Activated CD8-positive, alpha-beta T cell treated with anti-CD3 and anti-CD28 coated beads for 36 hours (primary cell): ENCODE measurements at regions not wholly inside any gene's neighbourhood (a gene's known extent, or its start where the extent isn't known, plus 50 kb on each side); places are given as distances from the start of the nearest gene placed in this dataset.

Experiments used
- ATAC-seq: fragments of 200-7000 bp; cut with Tn5 transposase; one replicate; pipeline ENCODE4 v1.10.0; 2021; ENCODE audit warnings: mild to moderate bottlenecking, moderate library complexity
- CTCF ChIA-PET: fragments of 350-600 bp; sonication (Branson Sonifier 250); formaldehyde crosslinking; loops from one replicate; lab custom pipeline; 2021; ENCODE audit warnings: antibody characterized with exemption; lab: Charles Lee
- POLR2A ChIA-PET: fragments of 350-600 bp; sonication (Branson Sonifier 250); formaldehyde crosslinking; loops from one replicate; lab custom pipeline; 2021; ENCODE audit warnings: antibody characterized with exemption; lab: Charles Lee
- DNase-seq: peaks from one replicate; pipeline ENCODE4 v3.0.0-alpha.2; 2020
- H3K27ac Mint-ChIP-seq: one replicate; pipeline ENCODE4 v1.8.0; 2021; ENCODE audit warnings: mild to moderate bottlenecking, mixed read lengths
- H3K27me3 Mint-ChIP-seq: one replicate; pipeline ENCODE4 v1.8.0; 2021; ENCODE audit warnings: mixed read lengths
- H3K36me3 Mint-ChIP-seq: one replicate; pipeline ENCODE4 v1.8.0; 2021; ENCODE audit warnings: low read depth, mixed read lengths
- H3K4me1 Mint-ChIP-seq: one replicate; pipeline ENCODE4 v1.8.0; 2021; ENCODE audit warnings: low read depth, mixed read lengths
- H3K4me3 Mint-ChIP-seq: one replicate; pipeline ENCODE4 v1.8.0; 2021; ENCODE audit warnings: mild to moderate bottlenecking, moderate library complexity, mixed read lengths
- H3K9me3 Mint-ChIP-seq: one replicate; pipeline ENCODE4 v1.8.0; 2021; ENCODE audit warnings: mixed read lengths
- CTCF ChIP-seq: fragments of 200-600 bp; IDR thresholded peaks from one replicate; pipeline ENCODE4 v1.8.0; 2022; ENCODE audit warnings: antibody characterized with exemption, mild to moderate bottlenecking
- intact Hi-C: fragments of 100-400 bp; cut with micrococcal nuclease; formaldehyde crosslinking; loops from one replicate; pipeline ENCODE4 v1.10.0; 2022

- Mint-ChIP-seq H3K9me3 (no peaks in the 10 kb centered on the region), H3K4me1 (no peaks in the 10 kb centered on the region), H3K4me3 (no peak overlapping the region), H3K36me3 (no peaks in the 10 kb centered on the region), H3K27me3 (no peaks in the 10 kb centered on the region), H3K27ac (no peak overlapping the region)
- DNase-seq (no peak), ATAC-seq (no peak)
- no peak for TF ChIP-seq CTCF
- intact Hi-C loops, result no loop called here
- POLR2A ChIA-PET, result no interaction called here
- CTCF ChIA-PET, result no interaction called here
Measured at GRCh38 chr1:82221721-82222120, 421.0 kb downstream of the ADGRL2 start.

DNA sequence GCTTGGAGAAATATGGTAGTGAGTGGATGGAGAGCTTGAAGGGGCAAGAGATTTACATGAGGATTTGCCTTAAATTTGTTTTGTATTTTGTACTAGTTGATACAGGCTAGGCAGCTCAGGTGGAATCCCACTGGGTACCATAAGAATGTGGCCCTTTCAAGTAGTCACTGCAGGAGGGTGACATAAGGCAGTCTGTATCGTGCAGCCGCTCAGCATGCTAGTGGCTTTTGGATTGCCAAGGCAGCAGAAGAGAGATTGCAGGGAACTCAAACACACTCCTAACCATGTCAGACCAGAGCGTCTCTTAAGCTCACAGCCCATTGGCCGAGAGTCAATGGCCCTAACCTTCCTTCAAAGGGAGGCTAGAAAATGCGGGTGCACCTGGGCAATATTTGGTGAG lies 420.0 kb downstream of the ADGRL2 start:
- ATAC-seq (no peak), DNase-seq (no peak)
- CTCF ChIA-PET, result no interaction called here
- Mint-ChIP-seq H3K27me3 (no peaks in the 10 kb centered on the region), H3K36me3 (no peaks in the 10 kb centered on the region), H3K27ac (no peak overlapping the region), H3K4me1 (no peaks in the 10 kb centered on the region), H3K4me3 (no peak overlapping the region), H3K9me3 (no peaks in the 10 kb centered on the region)
- TF ChIP-seq CTCF, result no peak
- intact Hi-C loops, result no loop called here
- POLR2A ChIA-PET, result no interaction called here

- intact Hi-C loops, result no loop called here
- H3K4me1 Mint-ChIP-seq, result no peaks in the 10 kb centered on the region
- ChIA-PET POLR2A (no interaction called here), CTCF (no interaction called here)
- TF ChIP-seq CTCF, result no peak
- peaks cover 3% of the 10 kb centered on the region for H3K9me3 Mint-ChIP-seq
- no peaks in the 10 kb centered on the region for H3K27me3 Mint-ChIP-seq
- no peak for DNase-seq
- no peak for ATAC-seq
- no peak overlapping the region for H3K27ac Mint-ChIP-seq
- H3K36me3 Mint-ChIP-seq, result no peaks in the 10 kb centered on the region
- no peak overlapping the region for H3K4me3 Mint-ChIP-seq
Measured at GRCh38 chr1:82219841-82220240, 419.1 kb downstream of the ADGRL2 start.

DNA sequence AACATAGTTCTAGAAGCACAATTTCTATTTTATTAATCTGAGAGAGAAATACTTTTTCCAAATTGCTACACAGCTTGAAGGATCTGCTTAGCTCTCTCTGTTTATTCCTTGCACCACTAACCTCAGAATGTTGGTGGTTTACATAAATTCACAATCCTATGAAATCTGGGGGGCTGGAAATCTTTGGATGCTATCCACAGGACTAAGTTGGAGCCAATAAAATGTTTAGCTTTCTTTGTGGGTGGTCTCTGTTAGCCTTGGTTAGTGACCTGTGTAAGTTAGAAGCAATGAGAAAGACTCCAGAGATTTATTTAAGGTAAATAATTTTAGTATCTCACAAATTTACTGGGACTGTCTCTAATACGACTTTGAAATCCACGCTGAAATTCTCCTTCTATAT lies 418.1 kb downstream of the ADGRL2 start:
- no peak overlapping the region for H3K4me3 Mint-ChIP-seq
- POLR2A ChIA-PET, result interaction anchor here (0.7 kb wide), 1 partner anchor 1355 kb away, joined by 3 read pairs; no protein-coding TSS in a partner anchor

GRCh38 chr1:82215853-82216175 lies 415.1 kb downstream of the ADGRL2 start:
- no peak overlapping the region for H3K27ac Mint-ChIP-seq
- H3K4me1 Mint-ChIP-seq, result no peaks in the 10 kb centered on the region
- peaks cover 3% of the 10 kb centered on the region for H3K9me3 Mint-ChIP-seq
- DNase-seq (no peak), ATAC-seq (no peak)
- POLR2A ChIA-PET, result no interaction called here
- no peaks in the 10 kb centered on the region for H3K27me3 Mint-ChIP-seq
- H3K36me3 Mint-ChIP-seq, result no peaks in the 10 kb centered on the region
- intact Hi-C loops, result no loop called here
- H3K4me3 Mint-ChIP-seq, result no peak overlapping the region
- TF ChIP-seq CTCF, result no peak
- CTCF ChIA-PET, result interaction anchor here (0.9 kb wide), 1 partner anchor 21 kb away, joined by 3 read pairs; no protein-coding TSS in a partner anchor

More for the DNA sequence above, 418.1 kb downstream of the ADGRL2 start:
- CTCF ChIA-PET, result no interaction called here
- no peak for TF ChIP-seq CTCF
- no peaks in the 10 kb centered on the region for H3K36me3 Mint-ChIP-seq
- ATAC-seq (no peak), DNase-seq (no peak)
- H3K9me3 Mint-ChIP-seq, result peaks cover 3% of the 10 kb centered on the region
- H3K4me1 Mint-ChIP-seq, result no peaks in the 10 kb centered on the region
- intact Hi-C loops, result no loop called here
- H3K27ac Mint-ChIP-seq, result no peak overlapping the region
- no peaks in the 10 kb centered on the region for H3K27me3 Mint-ChIP-seq
